GM12891 (cell line): ENCODE measurements at regions not wholly inside any gene's neighbourhood (a gene's known extent, or its start where the extent isn't known, plus 50 kb on each side); places are given as distances from the start of the nearest gene placed in this dataset.

Experiments
- PAX5 ChIP-seq: IDR thresholded peaks from 2 replicates; pipeline ENCODE4 v1.6.1; 2011; ENCODE audit warnings: low read length, moderate library complexity, mild to moderate bottlenecking; ENCODE audit not compliant: insufficient read depth, severe bottlenecking
- POLR2A ChIP-seq: IDR thresholded peaks from 2 replicates; pipeline ENCODE4 v1.6.1; 2011; ENCODE audit warnings: low read depth, low read length, control low read depth
- POLR2AphosphoS5 ChIP-seq: IDR thresholded peaks from 2 replicates; pipeline ENCODE4 v1.6.1; 2011; ENCODE audit warnings: low read depth, low read length, control low read depth
- POU2F2 ChIP-seq: IDR thresholded peaks from 2 replicates; pipeline ENCODE4 v1.6.1; 2011; ENCODE audit warnings: low read depth, mild to moderate bottlenecking, control low read depth, low read length, moderate library complexity
- TAF1 ChIP-seq: IDR thresholded peaks from 2 replicates; pipeline ENCODE4 v1.6.1; 2011; ENCODE audit warnings: low read depth, low read length, control low read depth

DNA sequence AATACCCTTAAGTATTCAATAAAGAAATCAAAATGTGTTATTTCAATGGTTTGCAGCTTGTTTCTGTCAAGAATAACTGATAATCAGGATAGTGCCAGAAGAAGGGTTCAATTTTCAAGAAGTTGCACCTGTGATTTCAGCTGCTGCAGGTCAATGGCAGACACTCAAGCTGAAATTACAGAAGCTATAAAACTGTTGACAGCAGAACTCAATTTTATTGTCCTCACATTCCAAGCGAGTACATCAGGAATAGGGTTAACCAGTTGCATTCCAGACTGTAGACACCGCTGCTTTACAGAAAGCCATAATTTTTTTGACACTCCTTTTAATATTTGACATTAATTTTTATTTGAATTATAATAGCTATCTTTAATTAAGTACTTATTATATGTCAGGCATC, 364.1 kb downstream of the CGGBP1 start:
- TF ChIP-seq POLR2A (no peak), POLR2AphosphoS5 (no peak), POU2F2 (no peak), TAF1 (no peak), PAX5 (no peak)
